B cell (primary cell): ENCODE measurements at regions not wholly inside any gene's neighbourhood (a gene's known extent, or its start where the extent isn't known, plus 50 kb on each side); places are given as distances from the start of the nearest gene placed in this dataset.

Source experiments
- EZH2 ChIP-seq: IDR thresholded peaks from 2 replicates; pipeline ENCODE4 v1.6.1; 2012; ENCODE audit warnings: borderline replicate concordance, low read depth, mild to moderate bottlenecking, moderate library complexity, low read length; ENCODE audit not compliant: insufficient read depth, poor library complexity, severe bottlenecking
- TF ChIP-seq, protein P1 (sequence below): fragments of 200-600 bp; IDR thresholded peaks from one replicate; pipeline ENCODE4 v1.8.0; 2022; ENCODE audit warnings: antibody characterized with exemption, mild to moderate bottlenecking

DNA sequence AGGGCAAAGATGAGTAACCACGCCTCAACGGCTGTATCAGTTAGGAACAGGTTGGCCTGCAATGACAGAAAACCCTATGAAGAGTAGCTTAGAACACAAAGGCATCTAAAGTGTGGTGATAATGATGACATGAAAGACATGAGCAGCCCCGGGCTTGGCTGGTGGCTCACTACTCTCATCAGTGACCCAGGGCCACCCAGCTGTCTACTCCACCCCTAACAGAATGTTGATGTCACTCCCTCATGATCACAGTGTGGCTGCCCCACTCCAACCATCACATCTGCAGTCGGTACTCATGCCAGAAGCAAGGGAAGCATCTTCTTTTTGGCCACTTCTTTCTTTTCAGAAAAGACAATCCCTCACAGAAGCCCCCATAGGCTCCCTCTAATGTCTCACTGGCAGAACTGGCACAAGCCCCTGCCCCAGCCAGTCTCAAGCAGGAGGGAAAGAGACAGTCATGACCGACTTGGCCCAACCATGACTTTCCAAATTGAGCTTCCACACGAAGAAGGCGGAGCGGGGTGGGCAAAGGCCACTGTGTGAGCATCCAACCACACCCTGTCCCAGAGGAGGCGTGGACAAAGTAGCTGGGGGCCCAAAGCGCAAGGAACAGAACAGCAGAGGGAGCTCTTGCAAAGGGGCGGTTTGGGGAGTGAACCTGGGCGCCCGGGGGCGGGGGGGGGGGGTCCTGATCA, 72.0 kb upstream of the IQSEC1 start:
- TF ChIP-seq, protein P1, sequence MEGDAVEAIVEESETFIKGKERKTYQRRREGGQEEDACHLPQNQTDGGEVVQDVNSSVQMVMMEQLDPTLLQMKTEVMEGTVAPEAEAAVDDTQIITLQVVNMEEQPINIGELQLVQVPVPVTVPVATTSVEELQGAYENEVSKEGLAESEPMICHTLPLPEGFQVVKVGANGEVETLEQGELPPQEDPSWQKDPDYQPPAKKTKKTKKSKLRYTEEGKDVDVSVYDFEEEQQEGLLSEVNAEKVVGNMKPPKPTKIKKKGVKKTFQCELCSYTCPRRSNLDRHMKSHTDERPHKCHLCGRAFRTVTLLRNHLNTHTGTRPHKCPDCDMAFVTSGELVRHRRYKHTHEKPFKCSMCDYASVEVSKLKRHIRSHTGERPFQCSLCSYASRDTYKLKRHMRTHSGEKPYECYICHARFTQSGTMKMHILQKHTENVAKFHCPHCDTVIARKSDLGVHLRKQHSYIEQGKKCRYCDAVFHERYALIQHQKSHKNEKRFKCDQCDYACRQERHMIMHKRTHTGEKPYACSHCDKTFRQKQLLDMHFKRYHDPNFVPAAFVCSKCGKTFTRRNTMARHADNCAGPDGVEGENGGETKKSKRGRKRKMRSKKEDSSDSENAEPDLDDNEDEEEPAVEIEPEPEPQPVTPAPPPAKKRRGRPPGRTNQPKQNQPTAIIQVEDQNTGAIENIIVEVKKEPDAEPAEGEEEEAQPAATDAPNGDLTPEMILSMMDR, result no peak
- TF ChIP-seq EZH2, result no peak
